A673 (cell line): ENCODE measurements at regions not wholly inside any gene's neighbourhood (a gene's known extent, or its start where the extent isn't known, plus 50 kb on each side); places are given as distances from the start of the nearest gene placed in this dataset.

ENCODE experiments used
- CTCF ChIP-seq: fragments of 300-800, 200-600 bp; sonication (generic); conservative IDR thresholded peaks from 2 replicates; pipeline ENCODE4 v1.5.1; 2017; ENCODE audit warnings: low read depth, mild to moderate bottlenecking, antibody characterized with exemption, low read length, moderate library complexity, mixed read lengths
- EZH2 ChIP-seq: fragments of 200-600 bp; sonication (generic); IDR thresholded peaks from 2 replicates; pipeline ENCODE4 v1.6.1; 2017; ENCODE audit warnings: borderline replicate concordance, low read depth, mild to moderate bottlenecking, mixed read lengths, antibody characterized with exemption, low read length; ENCODE audit not compliant: poor library complexity, severe bottlenecking

GRCh38 chr10:42351745-42352144 is 286.6 kb downstream of the ZNF33B start:
- TF ChIP-seq CTCF (no peak), EZH2 (no peak)
